ENCODE measurements at regions not wholly inside any gene's neighbourhood (a gene's known extent, or its start where the extent isn't known, plus 50 kb on each side); places are given as distances from the start of the nearest gene placed in this dataset.
"Not testable (repeated sequence)": the region's sequence is repeated elsewhere in the genome, so short reads cannot be mapped to it uniquely, and the experiment has no call there.

GRCh38 chr3:69484507-69485393, 98.9 kb upstream of the FRMD4B start:
- H3K9me3 ChIP-seq (ENCODE audit: insufficient read depth, low read length): peaks cover 23% of the 10 kb centered on the region; the same call in 1 of the 2 replicates
- DNase-seq (ENCODE audit: low read depth, low spot score): no peak

DNA sequence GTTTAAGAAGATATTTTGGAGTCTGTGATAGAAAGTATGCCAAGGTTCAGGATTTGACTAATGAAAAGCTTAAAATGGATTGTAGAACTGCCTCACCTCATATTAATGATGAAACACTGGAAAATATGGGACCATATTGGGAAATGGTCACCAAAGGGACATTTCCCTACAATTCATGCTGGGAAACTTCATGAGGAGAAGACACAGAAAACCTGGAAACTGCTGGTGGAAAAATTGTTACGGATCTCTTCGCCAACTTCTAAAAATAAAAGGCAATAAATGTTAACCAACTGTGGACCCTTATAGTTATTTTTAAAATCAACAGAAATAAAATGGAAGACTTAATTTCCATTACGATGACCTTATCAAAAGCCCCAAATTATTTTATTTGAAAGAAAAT, 97.6 kb upstream of the FRMD4B start:
- TF ChIP-seq SUZ12 (IDR thresholded peaks at IDR 0.05; ENCODE audit: extremely low read depth, insufficient read depth, insufficient read length) (no peak), ZNF274 (IDR thresholded peaks at IDR 0.05; ENCODE audit: low read depth, low read length) (no peak), YY1 (IDR thresholded peaks at IDR 0.05; ENCODE audit: insufficient read depth, insufficient read length) (no peak)
- H3K4me1 ChIP-seq (ENCODE audit: insufficient read depth, insufficient read length): no peaks in the 10 kb centered on the region
- DNase-seq (ENCODE audit: low read depth, low spot score): no peak
- H3K27me3 ChIP-seq (ENCODE audit: insufficient read depth, insufficient read length): no peaks in the 10 kb centered on the region
- no peak overlapping the region for H3K9ac ChIP-seq (ENCODE audit: insufficient read length, low read depth)
- H3K36me3 ChIP-seq (ENCODE audit: insufficient read depth, insufficient read length, low read length): no peaks in the 10 kb centered on the region
- H3K9me3 ChIP-seq (ENCODE audit: insufficient read depth, low read length): peaks cover 23% of the 10 kb centered on the region; the same call in 1 of the 2 replicates
- H3K4me3 ChIP-seq (ENCODE audit: insufficient read length, low read depth): no peak overlapping the region

More at GRCh38 chr3:69484507-69485393, 98.9 kb upstream of the FRMD4B start:
- Histone ChIP-seq H3K27me3 (ENCODE audit: insufficient read depth, insufficient read length) (no peaks in the 10 kb centered on the region), H3K9ac (ENCODE audit: insufficient read length, low read depth) (no peak overlapping the region), H3K36me3 (ENCODE audit: insufficient read depth, insufficient read length, low read length) (no peaks in the 10 kb centered on the region), H3K4me1 (ENCODE audit: insufficient read depth, insufficient read length) (no peaks in the 10 kb centered on the region), H3K4me3 (ENCODE audit: insufficient read length, low read depth) (no peak overlapping the region)
- no peak for TF ChIP-seq ZNF274 (IDR thresholded peaks at IDR 0.05; ENCODE audit: low read depth, low read length)
- TF ChIP-seq YY1 (IDR thresholded peaks at IDR 0.05; ENCODE audit: insufficient read depth, insufficient read length): no peak
- no peak for TF ChIP-seq SUZ12 (IDR thresholded peaks at IDR 0.05; ENCODE audit: extremely low read depth, insufficient read depth, insufficient read length)

DNA sequence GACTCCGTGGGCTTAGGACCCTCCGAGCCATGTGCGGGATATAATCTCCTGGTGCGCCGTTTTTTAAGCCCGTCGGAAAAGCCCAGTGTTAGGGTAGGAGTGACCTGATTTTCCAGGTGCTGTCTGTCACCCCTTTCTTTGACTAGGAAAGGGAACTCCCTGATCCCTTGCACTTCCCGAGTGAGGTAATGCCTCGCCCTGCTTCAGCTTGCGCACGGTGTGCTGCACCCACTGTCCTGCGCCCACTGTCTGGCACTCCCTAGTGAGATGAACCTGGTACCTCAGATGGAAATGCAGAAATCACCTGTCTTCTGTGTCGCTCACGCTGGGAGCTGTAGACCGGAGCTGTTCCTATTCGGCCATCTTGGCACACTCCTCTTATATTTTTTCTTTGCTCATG, 95.1 kb upstream of the FRMD4B start:
- H3K27me3 ChIP-seq (ENCODE audit: insufficient read depth, insufficient read length); H3K9ac ChIP-seq (ENCODE audit: insufficient read length, low read depth); DNase-seq (ENCODE audit: low read depth, low spot score); H3K4me1 ChIP-seq (ENCODE audit: insufficient read depth, insufficient read length); H3K4me3 ChIP-seq (ENCODE audit: insufficient read length, low read depth); H3K36me3 ChIP-seq (ENCODE audit: insufficient read depth, insufficient read length, low read length): not testable (repeated sequence)
- H3K9me3 ChIP-seq (ENCODE audit: insufficient read depth, low read length): peaks cover 23% of the 10 kb centered on the region; the same call in 1 of the 2 replicates

DNA sequence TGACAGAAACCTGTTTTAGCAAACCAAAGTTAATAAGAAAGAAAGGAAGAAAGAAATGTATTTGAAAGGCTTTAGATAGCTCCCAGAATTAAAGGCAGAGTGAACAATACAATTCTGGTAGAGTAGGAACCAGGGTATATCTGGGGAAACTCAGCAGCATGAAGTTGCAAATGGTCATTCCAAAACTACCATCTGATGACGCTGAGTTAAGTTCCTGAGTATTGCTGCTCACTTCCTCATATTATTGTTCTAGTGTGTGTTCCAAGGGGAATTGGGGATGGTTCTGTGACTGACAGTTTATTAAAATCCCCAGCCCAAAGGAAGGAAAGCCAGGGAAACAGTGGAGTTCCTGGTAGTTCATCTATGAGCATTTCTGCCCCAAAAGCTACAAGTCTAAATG, 88.3 kb upstream of the FRMD4B start:
- no peak for DNase-seq (ENCODE audit: low read depth, low spot score)
- no peak overlapping the region for H3K9ac ChIP-seq (ENCODE audit: insufficient read length, low read depth)
- H3K4me3 ChIP-seq (ENCODE audit: insufficient read length, low read depth): no peak overlapping the region
- H3K36me3 ChIP-seq (ENCODE audit: insufficient read depth, insufficient read length, low read length): no peaks in the 10 kb centered on the region
- no peaks in the 10 kb centered on the region for H3K4me1 ChIP-seq (ENCODE audit: insufficient read depth, insufficient read length)
- no peaks in the 10 kb centered on the region for H3K9me3 ChIP-seq (ENCODE audit: insufficient read depth, low read length)
- H3K27me3 ChIP-seq (ENCODE audit: insufficient read depth, insufficient read length): no peaks in the 10 kb centered on the region
- no peak for TF ChIP-seq YY1 (IDR thresholded peaks at IDR 0.05; ENCODE audit: insufficient read depth, insufficient read length)
- TF ChIP-seq SUZ12 (IDR thresholded peaks at IDR 0.05; ENCODE audit: extremely low read depth, insufficient read depth, insufficient read length): no peak
- TF ChIP-seq ZNF274 (IDR thresholded peaks at IDR 0.05; ENCODE audit: low read depth, low read length): no peak

DNA sequence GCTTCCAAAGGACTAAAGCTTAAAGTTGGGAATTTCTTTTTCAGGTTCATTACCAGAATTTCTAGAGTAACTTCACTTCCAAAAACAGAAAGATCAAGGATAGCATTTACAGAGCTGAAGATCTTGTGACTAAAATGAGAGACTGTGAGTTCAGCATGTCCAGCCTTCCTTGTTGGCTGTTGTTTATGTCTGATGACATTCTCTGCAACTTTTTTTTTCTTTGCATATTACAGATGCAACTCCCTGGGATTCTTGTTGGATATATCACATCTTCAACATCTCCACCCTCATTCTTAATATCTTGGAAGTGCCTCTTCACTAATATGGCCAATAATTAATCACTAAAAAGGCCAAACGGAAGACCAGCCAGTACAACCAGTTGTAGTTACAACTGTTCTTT, 86.2 kb upstream of the FRMD4B start:
- DNase-seq (ENCODE audit: low read depth, low spot score): no peak
- H3K4me1 ChIP-seq (ENCODE audit: insufficient read depth, insufficient read length): no peaks in the 10 kb centered on the region
- TF ChIP-seq ZNF274 (IDR thresholded peaks at IDR 0.05; ENCODE audit: low read depth, low read length): no peak
- no peak for TF ChIP-seq SUZ12 (IDR thresholded peaks at IDR 0.05; ENCODE audit: extremely low read depth, insufficient read depth, insufficient read length)
- TF ChIP-seq YY1 (IDR thresholded peaks at IDR 0.05; ENCODE audit: insufficient read depth, insufficient read length): no peak
- H3K27me3 ChIP-seq (ENCODE audit: insufficient read depth, insufficient read length): no peaks in the 10 kb centered on the region
- no peaks in the 10 kb centered on the region for H3K36me3 ChIP-seq (ENCODE audit: insufficient read depth, insufficient read length, low read length)
- H3K9ac ChIP-seq (ENCODE audit: insufficient read length, low read depth): no peak overlapping the region
- no peak overlapping the region for H3K4me3 ChIP-seq (ENCODE audit: insufficient read length, low read depth)
- no peaks in the 10 kb centered on the region for H3K9me3 ChIP-seq (ENCODE audit: insufficient read depth, low read length)

DNA sequence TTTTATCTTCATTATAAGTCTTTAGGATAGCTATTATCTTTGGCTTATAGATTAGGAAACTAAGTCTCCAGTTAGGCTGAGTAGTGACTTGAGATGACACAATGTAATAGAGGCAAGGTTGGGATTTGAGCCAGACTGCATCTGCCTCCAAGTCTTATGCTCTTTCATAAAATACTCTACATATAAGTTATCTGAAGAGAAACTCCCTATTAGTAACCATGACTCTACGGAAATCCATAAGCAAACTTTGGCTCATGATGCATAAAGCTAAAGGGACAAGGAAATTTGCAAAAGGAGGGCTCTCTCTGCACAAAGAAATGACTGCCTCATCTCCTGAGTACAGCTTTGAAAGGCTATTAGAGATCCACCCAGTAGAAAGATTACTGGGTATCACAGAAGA, 77.6 kb upstream of the FRMD4B start:
- Histone ChIP-seq H3K36me3 (ENCODE audit: insufficient read depth, insufficient read length, low read length) (no peaks in the 10 kb centered on the region), H3K4me3 (ENCODE audit: insufficient read length, low read depth) (no peak overlapping the region), H3K27me3 (ENCODE audit: insufficient read depth, insufficient read length) (no peaks in the 10 kb centered on the region), H3K9ac (ENCODE audit: insufficient read length, low read depth) (no peak overlapping the region), H3K4me1 (ENCODE audit: insufficient read depth, insufficient read length) (no peaks in the 10 kb centered on the region), H3K9me3 (ENCODE audit: insufficient read depth, low read length) (no peaks in the 10 kb centered on the region)
- DNase-seq (ENCODE audit: low read depth, low spot score): no peak
- TF ChIP-seq SUZ12 (IDR thresholded peaks at IDR 0.05; ENCODE audit: extremely low read depth, insufficient read depth, insufficient read length) (no peak), YY1 (IDR thresholded peaks at IDR 0.05; ENCODE audit: insufficient read depth, insufficient read length) (no peak), ZNF274 (IDR thresholded peaks at IDR 0.05; ENCODE audit: low read depth, low read length) (no peak)

DNA sequence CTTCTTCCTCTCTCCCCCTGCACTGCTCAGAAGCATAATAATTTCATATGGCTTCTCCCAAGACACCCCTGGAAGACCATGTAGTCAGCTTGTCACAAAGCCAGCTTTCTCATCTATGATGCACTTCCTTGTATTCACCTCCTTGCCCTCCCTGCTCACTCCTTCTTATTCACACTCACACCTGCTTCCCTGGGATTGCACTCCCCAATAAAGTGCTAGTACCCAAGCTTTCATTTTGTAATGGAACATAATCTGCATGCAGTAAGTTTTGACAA, 76.9 kb upstream of the FRMD4B start:
- TF ChIP-seq ZNF274 (IDR thresholded peaks at IDR 0.05; ENCODE audit: low read depth, low read length) (no peak), SUZ12 (IDR thresholded peaks at IDR 0.05; ENCODE audit: extremely low read depth, insufficient read depth, insufficient read length) (no peak), YY1 (IDR thresholded peaks at IDR 0.05; ENCODE audit: insufficient read depth, insufficient read length) (no peak)
- H3K9me3 ChIP-seq (ENCODE audit: insufficient read depth, low read length): no peaks in the 10 kb centered on the region
- no peak overlapping the region for H3K9ac ChIP-seq (ENCODE audit: insufficient read length, low read depth)
- no peaks in the 10 kb centered on the region for H3K36me3 ChIP-seq (ENCODE audit: insufficient read depth, insufficient read length, low read length)
- no peak for DNase-seq (ENCODE audit: low read depth, low spot score)
- no peak overlapping the region for H3K4me3 ChIP-seq (ENCODE audit: insufficient read length, low read depth)
- H3K27me3 ChIP-seq (ENCODE audit: insufficient read depth, insufficient read length): no peaks in the 10 kb centered on the region
- H3K4me1 ChIP-seq (ENCODE audit: insufficient read depth, insufficient read length): no peaks in the 10 kb centered on the region
